PC-3 (cell line): ENCODE measurements at regions not wholly inside any gene's neighbourhood (a gene's known extent, or its start where the extent isn't known, plus 50 kb on each side); places are given as distances from the start of the nearest gene placed in this dataset.

Source experiments
- EZH2phosphoT487 ChIP-seq: fragments of 300-600 bp; sonication (generic); IDR thresholded peaks from 2 replicates; pipeline ENCODE4 v1.6.1; 2018; ENCODE audit warnings: mild to moderate bottlenecking, antibody characterized with exemption, low read length, borderline replicate concordance
- TF ChIP-seq, protein P1 (sequence below): fragments of 300-600 bp; sonication (generic); conservative IDR thresholded peaks from 2 replicates; pipeline ENCODE4 v1.5.1; 2017; ENCODE audit warnings: antibody characterized with exemption, low read depth, mild to moderate bottlenecking, low read length

DNA sequence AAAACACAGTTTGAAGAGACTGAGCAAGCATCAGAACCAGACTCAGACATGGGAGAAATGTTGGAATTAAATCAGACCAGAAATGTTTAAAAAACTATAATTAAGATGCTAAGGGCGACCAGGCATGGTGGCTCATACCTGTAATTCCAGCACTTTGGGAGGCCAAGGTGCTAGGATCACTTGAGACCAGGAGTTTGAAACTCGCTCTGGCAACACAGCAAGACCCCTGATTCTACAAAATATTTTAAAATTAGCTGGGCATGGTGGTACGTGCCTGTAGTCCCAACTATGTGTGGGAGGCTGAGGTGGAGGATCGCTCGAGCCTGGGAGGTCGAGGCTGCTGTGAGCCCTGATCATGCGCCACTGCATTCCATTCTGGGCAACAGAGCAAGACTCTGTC is 160.3 kb downstream of the COPRS start:
- TF ChIP-seq, protein P1, sequence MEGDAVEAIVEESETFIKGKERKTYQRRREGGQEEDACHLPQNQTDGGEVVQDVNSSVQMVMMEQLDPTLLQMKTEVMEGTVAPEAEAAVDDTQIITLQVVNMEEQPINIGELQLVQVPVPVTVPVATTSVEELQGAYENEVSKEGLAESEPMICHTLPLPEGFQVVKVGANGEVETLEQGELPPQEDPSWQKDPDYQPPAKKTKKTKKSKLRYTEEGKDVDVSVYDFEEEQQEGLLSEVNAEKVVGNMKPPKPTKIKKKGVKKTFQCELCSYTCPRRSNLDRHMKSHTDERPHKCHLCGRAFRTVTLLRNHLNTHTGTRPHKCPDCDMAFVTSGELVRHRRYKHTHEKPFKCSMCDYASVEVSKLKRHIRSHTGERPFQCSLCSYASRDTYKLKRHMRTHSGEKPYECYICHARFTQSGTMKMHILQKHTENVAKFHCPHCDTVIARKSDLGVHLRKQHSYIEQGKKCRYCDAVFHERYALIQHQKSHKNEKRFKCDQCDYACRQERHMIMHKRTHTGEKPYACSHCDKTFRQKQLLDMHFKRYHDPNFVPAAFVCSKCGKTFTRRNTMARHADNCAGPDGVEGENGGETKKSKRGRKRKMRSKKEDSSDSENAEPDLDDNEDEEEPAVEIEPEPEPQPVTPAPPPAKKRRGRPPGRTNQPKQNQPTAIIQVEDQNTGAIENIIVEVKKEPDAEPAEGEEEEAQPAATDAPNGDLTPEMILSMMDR: no peak
- TF ChIP-seq EZH2phosphoT487: no peak
